Loucy (cell line): ENCODE measurements at regions not wholly inside any gene's neighbourhood (a gene's known extent, or its start where the extent isn't known, plus 50 kb on each side); places are given as distances from the start of the nearest gene placed in this dataset.

ENCODE experiments used
- H2AFZ ChIP-seq: fragments of 200-600 bp; sonication (generic); 2 replicates; pipeline ENCODE4 v1.6.0; 2016; ENCODE audit warnings: antibody characterized with exemption, mild to moderate bottlenecking, low read length, moderate library complexity
- H3F3A ChIP-seq: fragments of 200-600 bp; 2 replicates; pipeline ENCODE4 v1.6.0; 2016; ENCODE audit warnings: antibody characterized with exemption, low read depth, mild to moderate bottlenecking
- H3K27me3 ChIP-seq: fragments of 200-600 bp; sonication (generic); 2 replicates; pipeline ENCODE4 v1.6.1; 2014; ENCODE audit warnings: low read length, mild to moderate bottlenecking; ENCODE audit not compliant: insufficient read depth, poor library complexity, severe bottlenecking
- H3K36me3 ChIP-seq: fragments of 200-600 bp; sonication (generic); 2 replicates; pipeline ENCODE4 v1.6.1; 2016; ENCODE audit warnings: low read length; ENCODE audit not compliant: insufficient read depth
- H3K4me1 ChIP-seq: fragments of 200-600 bp; sonication (generic); 2 replicates; pipeline ENCODE4 v1.5.1; 2014; ENCODE audit warnings: low read length, mild to moderate bottlenecking; ENCODE audit not compliant: insufficient read depth, poor library complexity, severe bottlenecking
- H3K4me2 ChIP-seq: fragments of 200-600 bp; sonication (generic); 2 replicates; pipeline ENCODE4 v1.6.0; 2014; ENCODE audit warnings: antibody characterized with exemption, low read length, low read depth, mild to moderate bottlenecking; ENCODE audit not compliant: poor library complexity, severe bottlenecking
- H3K4me3 ChIP-seq: fragments of 200-600 bp; sonication (generic); 2 replicates; pipeline ENCODE4 v1.5.1; 2014; ENCODE audit warnings: low read length, mild to moderate bottlenecking, mixed read lengths; ENCODE audit not compliant: poor library complexity, severe bottlenecking
- H3K79me2 ChIP-seq: fragments of 200-600 bp; sonication (generic); 2 replicates; pipeline ENCODE4 v1.6.1; 2014; ENCODE audit warnings: low read length; ENCODE audit not compliant: insufficient read depth
- H3K9ac ChIP-seq: fragments of 200-600 bp; sonication (generic); 2 replicates; pipeline ENCODE4 v1.6.0; 2014; ENCODE audit warnings: mild to moderate bottlenecking, low read depth, low read length, moderate library complexity; ENCODE audit not compliant: poor library complexity, severe bottlenecking
- H3K9me2 ChIP-seq: fragments of 200-600 bp; sonication (generic); replicated peaks from 2 replicates; pipeline ENCODE4 v1.6.1; 2016; ENCODE audit warnings: low read depth, low read length, mixed read lengths
- H3K9me3 ChIP-seq: fragments of 200-600 bp; sonication (generic); 2 replicates; pipeline ENCODE4 v1.6.1; 2014; ENCODE audit warnings: mild to moderate bottlenecking, antibody characterized with exemption, low read length, low read depth; ENCODE audit not compliant: insufficient read depth
- H4K20me1 ChIP-seq: fragments of 200-600 bp; sonication (generic); 2 replicates; pipeline ENCODE4 v1.6.0; 2014; ENCODE audit warnings: antibody characterized with exemption, low read length, mild to moderate bottlenecking; ENCODE audit not compliant: insufficient read depth, poor library complexity, severe bottlenecking
- CTCF ChIP-seq: fragments of 200-600 bp; sonication (generic); conservative IDR thresholded peaks from 2 replicates; pipeline ENCODE4 v1.5.1; 2014; ENCODE audit warnings: mild to moderate bottlenecking, antibody characterized with exemption, low read length
- EZH2phosphoT487 ChIP-seq: fragments of 200-600 bp; IDR thresholded peaks from 2 replicates; pipeline ENCODE4 v1.6.1; 2018; ENCODE audit warnings: antibody characterized with exemption, mild to moderate bottlenecking, moderate library complexity, borderline replicate concordance

- no peaks in the 10 kb centered on the region for H3K9me3 ChIP-seq
- H3K4me2 ChIP-seq: no peak overlapping the region
- TF ChIP-seq CTCF (no peak), EZH2phosphoT487 (no peak)
Measured at GRCh38 chr10:10676972-10677371, 340.7 kb upstream of the CELF2 start.

GRCh38 chr10:10677479-10677878 is 340.2 kb upstream of the CELF2 start:
- no peak overlapping the region for H3K4me3 ChIP-seq
- H3K9me3 ChIP-seq: no peaks in the 10 kb centered on the region
- no peaks in the 10 kb centered on the region for H3K79me2 ChIP-seq
- no peaks in the 10 kb centered on the region for H3K36me3 ChIP-seq
- H3K27me3 ChIP-seq: no peaks in the 10 kb centered on the region
- H4K20me1 ChIP-seq: no peaks in the 10 kb centered on the region
- no peaks in the 10 kb centered on the region for H3K9me2 ChIP-seq
- TF ChIP-seq CTCF (peak; percentile 53), EZH2phosphoT487 (no peak)
- no peaks in the 10 kb centered on the region for H3K4me1 ChIP-seq
- H3K9ac ChIP-seq: no peak overlapping the region
- H3K4me2 ChIP-seq: no peak overlapping the region
- H2AFZ ChIP-seq: no peak overlapping the region
- H3F3A ChIP-seq: no peaks in the 10 kb centered on the region

More at GRCh38 chr10:10676972-10677371, 340.7 kb upstream of the CELF2 start:
- H3K4me1 ChIP-seq: no peaks in the 10 kb centered on the region
- no peaks in the 10 kb centered on the region for H3K27me3 ChIP-seq
- no peaks in the 10 kb centered on the region for H3K36me3 ChIP-seq
- no peaks in the 10 kb centered on the region for H3F3A ChIP-seq
- no peak overlapping the region for H2AFZ ChIP-seq
- no peak overlapping the region for H3K4me3 ChIP-seq
- H3K9me2 ChIP-seq: no peaks in the 10 kb centered on the region
- H4K20me1 ChIP-seq: no peaks in the 10 kb centered on the region
- H3K9ac ChIP-seq: no peak overlapping the region
- no peaks in the 10 kb centered on the region for H3K79me2 ChIP-seq

GRCh38 chr10:10680496-10680895 is 337.2 kb upstream of the CELF2 start:
- Histone ChIP-seq H3K9ac (no peak overlapping the region), H3K9me3 (no peaks in the 10 kb centered on the region), H3K4me3 (no peak overlapping the region), H3K4me1 (no peaks in the 10 kb centered on the region), H4K20me1 (no peaks in the 10 kb centered on the region), H3K9me2 (no peaks in the 10 kb centered on the region), H3K4me2 (no peak overlapping the region), H3K79me2 (no peaks in the 10 kb centered on the region), H2AFZ (no peak overlapping the region), H3K27me3 (no peaks in the 10 kb centered on the region), H3F3A (no peaks in the 10 kb centered on the region), H3K36me3 (no peaks in the 10 kb centered on the region)
- no peak for TF ChIP-seq EZH2phosphoT487

GRCh38 chr10:10684972-10685371 is 332.7 kb upstream of the CELF2 start:
- no peak overlapping the region for H3K9ac ChIP-seq
- no peak overlapping the region for H3K4me2 ChIP-seq
- H3K4me3 ChIP-seq: no peak overlapping the region
- no peaks in the 10 kb centered on the region for H3K36me3 ChIP-seq
- no peak for TF ChIP-seq EZH2phosphoT487
- no peak for TF ChIP-seq CTCF
- H3F3A ChIP-seq: no peaks in the 10 kb centered on the region
- H2AFZ ChIP-seq: no peak overlapping the region
- no peaks in the 10 kb centered on the region for H3K79me2 ChIP-seq
- H3K27me3 ChIP-seq: no peaks in the 10 kb centered on the region
- no peaks in the 10 kb centered on the region for H3K9me3 ChIP-seq
- no peaks in the 10 kb centered on the region for H3K4me1 ChIP-seq
- H3K9me2 ChIP-seq: no peaks in the 10 kb centered on the region
- no peaks in the 10 kb centered on the region for H4K20me1 ChIP-seq
